ENCODE measurements at regions not wholly inside any gene's neighbourhood (a gene's known extent, or its start where the extent isn't known, plus 50 kb on each side); places are given as distances from the start of the nearest gene placed in this dataset.

- Histone ChIP-seq H3K4me3 (ENCODE audit: insufficient read length, low read depth) (no peak overlapping the region), H3K4me1 (ENCODE audit: insufficient read depth, insufficient read length) (no peaks in the 10 kb centered on the region), H3K27me3 (ENCODE audit: insufficient read depth, insufficient read length) (no peaks in the 10 kb centered on the region), H3K9me3 (ENCODE audit: insufficient read depth, low read length) (no peaks in the 10 kb centered on the region; the same call in 1 of the 2 replicates), H3K36me3 (ENCODE audit: insufficient read depth, insufficient read length, low read length) (no peaks in the 10 kb centered on the region), H3K9ac (ENCODE audit: insufficient read length, low read depth) (no peak overlapping the region)
- no peak for TF ChIP-seq ZNF274 (IDR thresholded peaks at IDR 0.05; ENCODE audit: low read depth, low read length)
- no peak for TF ChIP-seq SUZ12 (IDR thresholded peaks at IDR 0.05; ENCODE audit: extremely low read depth, insufficient read depth, insufficient read length)
- no peak for TF ChIP-seq YY1 (IDR thresholded peaks at IDR 0.05; ENCODE audit: insufficient read depth, insufficient read length)
- no peak for DNase-seq (ENCODE audit: low read depth, low spot score)
Measured at GRCh38 chr2:23246992-23247683, 137.8 kb upstream of the KLHL29 start.

- no peak for DNase-seq (ENCODE audit: low read depth, low spot score)
- Histone ChIP-seq H3K9ac (ENCODE audit: insufficient read length, low read depth) (no peak overlapping the region), H3K27me3 (ENCODE audit: insufficient read depth, insufficient read length) (no peaks in the 10 kb centered on the region), H3K9me3 (ENCODE audit: insufficient read depth, low read length) (no peaks in the 10 kb centered on the region), H3K4me1 (ENCODE audit: insufficient read depth, insufficient read length) (no peaks in the 10 kb centered on the region), H3K4me3 (ENCODE audit: insufficient read length, low read depth) (no peak overlapping the region), H3K36me3 (ENCODE audit: insufficient read depth, insufficient read length, low read length) (no peaks in the 10 kb centered on the region)
- TF ChIP-seq SUZ12 (IDR thresholded peaks at IDR 0.05; ENCODE audit: extremely low read depth, insufficient read depth, insufficient read length) (no peak), ZNF274 (IDR thresholded peaks at IDR 0.05; ENCODE audit: low read depth, low read length) (no peak), YY1 (IDR thresholded peaks at IDR 0.05; ENCODE audit: insufficient read depth, insufficient read length) (no peak)
Measured at GRCh38 chr2:23248667-23249066, 136.3 kb upstream of the KLHL29 start.

- DNase-seq (ENCODE audit: low read depth, low spot score), result no peak
- no peaks in the 10 kb centered on the region for H3K9me3 ChIP-seq (ENCODE audit: insufficient read depth, low read length)
- no peaks in the 10 kb centered on the region for H3K36me3 ChIP-seq (ENCODE audit: insufficient read depth, insufficient read length, low read length)
- H3K27me3 ChIP-seq (ENCODE audit: insufficient read depth, insufficient read length), result no peaks in the 10 kb centered on the region
- no peak overlapping the region for H3K4me3 ChIP-seq (ENCODE audit: insufficient read length, low read depth)
- H3K4me1 ChIP-seq (ENCODE audit: insufficient read depth, insufficient read length), result no peaks in the 10 kb centered on the region
- no peak overlapping the region for H3K9ac ChIP-seq (ENCODE audit: insufficient read length, low read depth)
- no peak for TF ChIP-seq ZNF274 (IDR thresholded peaks at IDR 0.05; ENCODE audit: low read depth, low read length)
- no peak for TF ChIP-seq YY1 (IDR thresholded peaks at IDR 0.05; ENCODE audit: insufficient read depth, insufficient read length)
- no peak for TF ChIP-seq SUZ12 (IDR thresholded peaks at IDR 0.05; ENCODE audit: extremely low read depth, insufficient read depth, insufficient read length)
Measured at GRCh38 chr2:23249348-23249747, 135.6 kb upstream of the KLHL29 start.

GRCh38 chr2:23250371-23250770 lies 134.6 kb upstream of the KLHL29 start:
- no peaks in the 10 kb centered on the region for H3K4me1 ChIP-seq (ENCODE audit: insufficient read depth, insufficient read length)
- no peak for TF ChIP-seq YY1 (IDR thresholded peaks at IDR 0.05; ENCODE audit: insufficient read depth, insufficient read length)
- TF ChIP-seq ZNF274 (IDR thresholded peaks at IDR 0.05; ENCODE audit: low read depth, low read length), result no peak
- TF ChIP-seq SUZ12 (IDR thresholded peaks at IDR 0.05; ENCODE audit: extremely low read depth, insufficient read depth, insufficient read length), result no peak
- H3K9ac ChIP-seq (ENCODE audit: insufficient read length, low read depth), result no peak overlapping the region
- DNase-seq (ENCODE audit: low read depth, low spot score), result no peak
- H3K27me3 ChIP-seq (ENCODE audit: insufficient read depth, insufficient read length), result no peaks in the 10 kb centered on the region
- H3K9me3 ChIP-seq (ENCODE audit: insufficient read depth, low read length), result no peaks in the 10 kb centered on the region
- no peak overlapping the region for H3K4me3 ChIP-seq (ENCODE audit: insufficient read length, low read depth)
- H3K36me3 ChIP-seq (ENCODE audit: insufficient read depth, insufficient read length, low read length), result no peaks in the 10 kb centered on the region

- TF ChIP-seq ZNF274 (IDR thresholded peaks at IDR 0.05; ENCODE audit: low read depth, low read length) (no peak), YY1 (IDR thresholded peaks at IDR 0.05; ENCODE audit: insufficient read depth, insufficient read length) (no peak), SUZ12 (IDR thresholded peaks at IDR 0.05; ENCODE audit: extremely low read depth, insufficient read depth, insufficient read length) (no peak)
- H3K9ac ChIP-seq (ENCODE audit: insufficient read length, low read depth), result no peak overlapping the region
- H3K9me3 ChIP-seq (ENCODE audit: insufficient read depth, low read length), result no peaks in the 10 kb centered on the region
- no peaks in the 10 kb centered on the region for H3K4me1 ChIP-seq (ENCODE audit: insufficient read depth, insufficient read length)
- DNase-seq (ENCODE audit: low read depth, low spot score), result no peak
- no peaks in the 10 kb centered on the region for H3K36me3 ChIP-seq (ENCODE audit: insufficient read depth, insufficient read length, low read length)
- H3K4me3 ChIP-seq (ENCODE audit: insufficient read length, low read depth), result no peak overlapping the region
- no peaks in the 10 kb centered on the region for H3K27me3 ChIP-seq (ENCODE audit: insufficient read depth, insufficient read length)
Measured at GRCh38 chr2:23256643-23257042, 128.3 kb upstream of the KLHL29 start.

- no peak overlapping the region for H3K9ac ChIP-seq (ENCODE audit: insufficient read length, low read depth)
- no peak overlapping the region for H3K4me3 ChIP-seq (ENCODE audit: insufficient read length, low read depth)
- H3K9me3 ChIP-seq (ENCODE audit: insufficient read depth, low read length), result no peaks in the 10 kb centered on the region
- DNase-seq (ENCODE audit: low read depth, low spot score), result no peak
- TF ChIP-seq ZNF274 (IDR thresholded peaks at IDR 0.05; ENCODE audit: low read depth, low read length) (no peak), YY1 (IDR thresholded peaks at IDR 0.05; ENCODE audit: insufficient read depth, insufficient read length) (no peak), SUZ12 (IDR thresholded peaks at IDR 0.05; ENCODE audit: extremely low read depth, insufficient read depth, insufficient read length) (no peak)
- no peaks in the 10 kb centered on the region for H3K4me1 ChIP-seq (ENCODE audit: insufficient read depth, insufficient read length)
- H3K27me3 ChIP-seq (ENCODE audit: insufficient read depth, insufficient read length), result no peaks in the 10 kb centered on the region
- no peaks in the 10 kb centered on the region for H3K36me3 ChIP-seq (ENCODE audit: insufficient read depth, insufficient read length, low read length)
Measured at GRCh38 chr2:23260621-23261020, 124.4 kb upstream of the KLHL29 start.

GRCh38 chr2:23268467-23269263 lies 116.3 kb upstream of the KLHL29 start:
- Histone ChIP-seq H3K27me3 (ENCODE audit: insufficient read depth, insufficient read length) (no peaks in the 10 kb centered on the region), H3K4me3 (ENCODE audit: insufficient read length, low read depth) (no peak overlapping the region), H3K9me3 (ENCODE audit: insufficient read depth, low read length) (no peaks in the 10 kb centered on the region), H3K36me3 (ENCODE audit: insufficient read depth, insufficient read length, low read length) (no peaks in the 10 kb centered on the region), H3K4me1 (ENCODE audit: insufficient read depth, insufficient read length) (no peaks in the 10 kb centered on the region), H3K9ac (ENCODE audit: insufficient read length, low read depth) (no peak overlapping the region)
- DNase-seq (ENCODE audit: low read depth, low spot score), result no peak
- TF ChIP-seq ZNF274 (IDR thresholded peaks at IDR 0.05; ENCODE audit: low read depth, low read length), result no peak
- no peak for TF ChIP-seq SUZ12 (IDR thresholded peaks at IDR 0.05; ENCODE audit: extremely low read depth, insufficient read depth, insufficient read length)
- TF ChIP-seq YY1 (IDR thresholded peaks at IDR 0.05; ENCODE audit: insufficient read depth, insufficient read length), result no peak
